PFSK-1 (cell line): ENCODE measurements at regions not wholly inside any gene's neighbourhood (a gene's known extent, or its start where the extent isn't known, plus 50 kb on each side); places are given as distances from the start of the nearest gene placed in this dataset.

Experiments
- FOXP2 ChIP-seq: optimal IDR thresholded peaks from 2 replicates; pipeline ENCODE3; 2011; ENCODE audit warnings: borderline replicate concordance, control low read depth, inconsistent platforms; ENCODE audit not compliant: insufficient read depth; ENCODE audit errors: extremely low read length, extremely low read depth
- POLR2AphosphoS5 ChIP-seq: IDR thresholded peaks from 2 replicates; pipeline ENCODE4 v1.6.1; 2012; ENCODE audit warnings: low read depth, mild to moderate bottlenecking, control low read depth, low read length, moderate library complexity
- REST ChIP-seq, 2 experiments: IDR thresholded peaks; 2 replicates each; pipeline versions ENCODE4 v1.6.1 to v1.8.0; 2011 to 2012; ENCODE audit warnings: low read depth in 2 of 2, low read length in 2 of 2, control low read depth in 1 of 2, inconsistent platforms in 1 of 2, mild to moderate bottlenecking in 1 of 2, moderate library complexity in 1 of 2; ENCODE audit not compliant: insufficient read depth in 1 of 2
- SIN3A ChIP-seq: IDR thresholded peaks from 2 replicates; pipeline ENCODE4 v1.6.1; 2012; ENCODE audit warnings: mild to moderate bottlenecking, low read length, moderate library complexity, borderline replicate concordance; ENCODE audit not compliant: insufficient read depth
- TAF1 ChIP-seq: IDR thresholded peaks from 2 replicates; pipeline ENCODE4 v1.6.1; 2012; ENCODE audit warnings: low read length, control low read depth, borderline replicate concordance; ENCODE audit not compliant: insufficient read depth

GRCh38 chr20:40503119-40503518 is 185.9 kb downstream of the MAFB start:
- TF ChIP-seq SIN3A (no peak), FOXP2 (no peak), POLR2AphosphoS5 (no peak), TAF1 (no peak), REST (IDR thresholded peaks at IDR 0.05; ENCODE audit: insufficient read depth in 1 of 2, low read depth in 2 of 2, low read length in 2 of 2) (no peak)

- TF ChIP-seq SIN3A (no peak), TAF1 (no peak), REST (IDR thresholded peaks at IDR 0.05; ENCODE audit: insufficient read depth in 1 of 2, low read depth in 2 of 2, low read length in 2 of 2) (no peak), POLR2AphosphoS5 (no peak), FOXP2 (no peak)
Measured at GRCh38 chr20:40502576-40502975, 186.5 kb downstream of the MAFB start.

- TF ChIP-seq REST (IDR thresholded peaks at IDR 0.05; ENCODE audit: insufficient read depth in 1 of 2, low read depth in 2 of 2, low read length in 2 of 2) (no peak), FOXP2 (no peak), SIN3A (no peak), TAF1 (no peak), POLR2AphosphoS5 (no peak)
Measured at GRCh38 chr20:40499391-40499790, 189.6 kb downstream of the MAFB start.

GRCh38 chr20:40497899-40498691 is 190.9 kb downstream of the MAFB start:
- no peak for TF ChIP-seq SIN3A
- TF ChIP-seq REST (IDR thresholded peaks at IDR 0.05; ENCODE audit: insufficient read depth in 1 of 2, low read depth in 2 of 2, low read length in 2 of 2) = no peak
- TF ChIP-seq POLR2AphosphoS5 = no peak
- no peak for TF ChIP-seq FOXP2
- no peak for TF ChIP-seq TAF1
